ENCODE measurements at regions not wholly inside any gene's neighbourhood (a gene's known extent, or its start where the extent isn't known, plus 50 kb on each side); places are given as distances from the start of the nearest gene placed in this dataset.

GRCh38 chr9:19940811-19941535 lies 152.1 kb upstream of the SLC24A2 start:
- in situ Hi-C loops (cut with HindIII; ENCODE audit: low sequenced_read_pairs) = no loop called here
- no peak for TF ChIP-seq CTCF (IDR thresholded peaks at IDR 0.05; ENCODE audit: low read depth, low read length, missing control alignments)
- no peak for DNase-seq (ENCODE audit: low read depth)
- no peak overlapping the region for H3K4me3 ChIP-seq (ENCODE audit: low read depth, low read length)

GRCh38 chr9:19939734-19940278 lies 151.0 kb upstream of the SLC24A2 start:
- no peak for DNase-seq (ENCODE audit: low read depth)
- H3K4me3 ChIP-seq (ENCODE audit: low read depth, low read length) = no peak overlapping the region
- in situ Hi-C loops (cut with HindIII; ENCODE audit: low sequenced_read_pairs) = no loop called here
- TF ChIP-seq CTCF (IDR thresholded peaks at IDR 0.05; ENCODE audit: low read depth, low read length, missing control alignments) = no peak

- no peak overlapping the region for H3K4me3 ChIP-seq (ENCODE audit: low read depth, low read length)
- in situ Hi-C loops (cut with HindIII; ENCODE audit: low sequenced_read_pairs) = no loop called here
Measured at GRCh38 chr9:19938990-19939733, 150.3 kb upstream of the SLC24A2 start.

GRCh38 chr9:19937121-19937520 lies 148.3 kb upstream of the SLC24A2 start:
- in situ Hi-C loops (cut with HindIII; ENCODE audit: low sequenced_read_pairs) = no loop called here
- no peak overlapping the region for H3K4me3 ChIP-seq (ENCODE audit: low read depth, low read length)
- TF ChIP-seq CTCF (IDR thresholded peaks at IDR 0.05; ENCODE audit: low read depth, low read length, missing control alignments) = no peak
- DNase-seq (ENCODE audit: low read depth) = no peak

More at GRCh38 chr9:19938990-19939733, 150.3 kb upstream of the SLC24A2 start:
- no peak for TF ChIP-seq CTCF (IDR thresholded peaks at IDR 0.05; ENCODE audit: low read depth, low read length, missing control alignments)
- DNase-seq (ENCODE audit: low read depth) = no peak

- TF ChIP-seq CTCF (IDR thresholded peaks at IDR 0.05; ENCODE audit: low read depth, low read length, missing control alignments) = no peak
- DNase-seq (ENCODE audit: low read depth) = no peak
- H3K4me3 ChIP-seq (ENCODE audit: low read depth, low read length) = no peak overlapping the region
- in situ Hi-C loops (cut with HindIII; ENCODE audit: low sequenced_read_pairs) = no loop called here
Measured at GRCh38 chr9:19936598-19936997, 147.8 kb upstream of the SLC24A2 start.

- H3K4me3 ChIP-seq (ENCODE audit: low read depth, low read length) = no peak overlapping the region
- in situ Hi-C loops (cut with HindIII; ENCODE audit: low sequenced_read_pairs) = no loop called here
- no peak for DNase-seq (ENCODE audit: low read depth)
- TF ChIP-seq CTCF (IDR thresholded peaks at IDR 0.05; ENCODE audit: low read depth, low read length, missing control alignments) = no peak
Measured at GRCh38 chr9:19935422-19935821, 146.6 kb upstream of the SLC24A2 start.

Measured in astrocyte of the cerebellum (primary cell).